ENCODE measurements at regions not wholly inside any gene's neighbourhood (a gene's known extent, or its start where the extent isn't known, plus 50 kb on each side); places are given as distances from the start of the nearest gene placed in this dataset.

GRCh38 chr13:31437975-31438374, 238.2 kb downstream of the B3GLCT start:
- TF ChIP-seq CTCF (IDR thresholded peaks at IDR 0.05 in 2 of 3, conservative IDR thresholded peaks at IDR 0.05 in 1 of 3; ENCODE audit: borderline replicate concordance in 1 of 3, insufficient read depth in 1 of 3, low read depth in 2 of 3, low read length in 2 of 3) (no peak), TCF7L2 (IDR thresholded peaks at IDR 0.05; ENCODE audit: borderline replicate concordance, extremely low read depth, insufficient read depth, insufficient read length) (no peak), POLR2A (IDR thresholded peaks at IDR 0.05; ENCODE audit: borderline replicate concordance, extremely low read depth, insufficient read depth, insufficient read length) (no peak), YY1 (IDR thresholded peaks at IDR 0.05; ENCODE audit: extremely low read depth, insufficient replicate concordance, low read depth, low read length) (no peak), CEBPB (IDR thresholded peaks at IDR 0.05; ENCODE audit: low read depth) (no peak)
- TF ChIP-seq, protein P1, sequence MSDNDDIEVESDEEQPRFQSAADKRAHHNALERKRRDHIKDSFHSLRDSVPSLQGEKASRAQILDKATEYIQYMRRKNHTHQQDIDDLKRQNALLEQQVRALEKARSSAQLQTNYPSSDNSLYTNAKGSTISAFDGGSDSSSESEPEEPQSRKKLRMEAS (IDR thresholded peaks at IDR 0.05) = no peak
